ENCODE measurements at regions not wholly inside any gene's neighbourhood (a gene's known extent, or its start where the extent isn't known, plus 50 kb on each side); places are given as distances from the start of the nearest gene placed in this dataset.

GRCh38 chr11:116051494-116051893 is 547.3 kb upstream of the CADM1 start:
- ATAC-seq = no peak
- no peak for TF ChIP-seq CSRNP3 (CRISPR knock-in tag; IDR thresholded peaks at IDR 0.05)
- TF ChIP-seq ZFP30 (CRISPR knock-in tag; IDR thresholded peaks at IDR 0.05) = no peak

GRCh38 chr11:116049383-116049782 is 545.2 kb upstream of the CADM1 start:
- TF ChIP-seq OSR1 (CRISPR knock-in tag; IDR thresholded peaks at IDR 0.05) (no peak), ISL1 (CRISPR knock-in tag; IDR thresholded peaks at IDR 0.05) (no peak)
- no peak for ATAC-seq

GRCh38 chr11:116046127-116046526 is 541.9 kb upstream of the CADM1 start:
- TF ChIP-seq ZNF565 (CRISPR knock-in tag; conservative IDR thresholded peaks at IDR 0.05; ENCODE audit: low read depth) (no peak), TCF4 (CRISPR knock-in tag; IDR thresholded peaks at IDR 0.05; ENCODE audit: borderline replicate concordance) (no peak), OSR1 (CRISPR knock-in tag; IDR thresholded peaks at IDR 0.05) (no peak), ZFP3 (CRISPR knock-in tag; IDR thresholded peaks at IDR 0.05) (no peak), GLIS3 (CRISPR knock-in tag; IDR thresholded peaks at IDR 0.05) (no peak), CREB5 (CRISPR knock-in tag; IDR thresholded peaks at IDR 0.05; ENCODE audit: low read depth) (no peak), TOX (CRISPR knock-in tag; IDR thresholded peaks at IDR 0.05; ENCODE audit: borderline replicate concordance) (no peak), PATZ1 (CRISPR knock-in tag; IDR thresholded peaks at IDR 0.05; ENCODE audit: borderline replicate concordance) (no peak), BACH2 (CRISPR knock-in tag; IDR thresholded peaks at IDR 0.05; ENCODE audit: borderline replicate concordance) (no peak), SNAI2 (CRISPR knock-in tag; IDR thresholded peaks at IDR 0.05) (no peak), PPARA (CRISPR knock-in tag; IDR thresholded peaks at IDR 0.05; ENCODE audit: borderline replicate concordance) (no peak), ZFP30 (CRISPR knock-in tag; IDR thresholded peaks at IDR 0.05) (no peak), RARB (CRISPR knock-in tag; IDR thresholded peaks at IDR 0.05) (no peak)
- ATAC-seq = no peak

GRCh38 chr11:116044941-116045340 is 540.7 kb upstream of the CADM1 start:
- no peak for TF ChIP-seq TOX (CRISPR knock-in tag; IDR thresholded peaks at IDR 0.05; ENCODE audit: borderline replicate concordance)
- TF ChIP-seq ZFP30 (CRISPR knock-in tag; IDR thresholded peaks at IDR 0.05) = no peak
- no peak for TF ChIP-seq PATZ1 (CRISPR knock-in tag; IDR thresholded peaks at IDR 0.05; ENCODE audit: borderline replicate concordance)
- no peak for TF ChIP-seq OSR1 (CRISPR knock-in tag; IDR thresholded peaks at IDR 0.05)
- no peak for TF ChIP-seq BACH2 (CRISPR knock-in tag; IDR thresholded peaks at IDR 0.05; ENCODE audit: borderline replicate concordance)
- TF ChIP-seq ZNF8 (CRISPR knock-in tag; IDR thresholded peaks at IDR 0.05) = no peak
- no peak for TF ChIP-seq ESRRG (CRISPR knock-in tag; IDR thresholded peaks at IDR 0.05)
- TF ChIP-seq TCF4 (CRISPR knock-in tag; IDR thresholded peaks at IDR 0.05; ENCODE audit: borderline replicate concordance) = no peak

GRCh38 chr11:116044520-116044919 is 540.3 kb upstream of the CADM1 start:
- no peak for TF ChIP-seq CSDC2 (CRISPR knock-in tag; IDR thresholded peaks at IDR 0.05)
- TF ChIP-seq TCF4 (CRISPR knock-in tag; IDR thresholded peaks at IDR 0.05; ENCODE audit: borderline replicate concordance) = no peak
- TF ChIP-seq OSR1 (CRISPR knock-in tag; IDR thresholded peaks at IDR 0.05) = no peak
- no peak for TF ChIP-seq RARB (CRISPR knock-in tag; IDR thresholded peaks at IDR 0.05)
- TF ChIP-seq TOX (CRISPR knock-in tag; IDR thresholded peaks at IDR 0.05; ENCODE audit: borderline replicate concordance) = no peak
- no peak for TF ChIP-seq TSHZ2 (CRISPR knock-in tag; IDR thresholded peaks at IDR 0.05)
- TF ChIP-seq GLIS3 (CRISPR knock-in tag; IDR thresholded peaks at IDR 0.05) = no peak
- TF ChIP-seq SNAI2 (CRISPR knock-in tag; IDR thresholded peaks at IDR 0.05) = no peak
- no peak for ATAC-seq

More at GRCh38 chr11:116044941-116045340, 540.7 kb upstream of the CADM1 start:
- no peak for ATAC-seq
